ENCODE measurements at regions not wholly inside any gene's neighbourhood (a gene's known extent, or its start where the extent isn't known, plus 50 kb on each side); places are given as distances from the start of the nearest gene placed in this dataset.

DNA sequence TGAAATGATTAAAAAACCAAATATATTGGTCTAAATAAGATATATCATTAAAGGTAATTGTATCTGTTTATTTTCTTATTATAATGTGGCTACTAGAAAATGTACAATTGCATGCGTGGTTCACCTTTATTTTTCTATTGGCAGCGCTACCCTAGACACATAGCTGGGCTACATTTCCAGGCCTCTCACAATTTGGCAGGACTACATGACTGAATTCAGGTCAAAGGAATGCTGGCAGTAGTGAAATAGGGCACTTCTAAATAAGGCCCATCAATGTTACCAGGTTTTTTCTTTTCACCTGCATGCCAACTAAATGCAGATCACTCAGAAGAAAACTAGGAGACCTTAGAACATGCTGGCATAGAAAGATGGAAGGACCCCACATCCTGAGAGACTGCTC is 1072.9 kb upstream of the SLIT2 start:
- H3K4me3 ChIP-seq (ENCODE audit: insufficient read depth, low read length, poor library complexity, severe bottlenecking), result no peak overlapping the region
- no peak overlapping the region for H2AFZ ChIP-seq (ENCODE audit: low read depth, low read length, severe bottlenecking)
- H3K9me2 ChIP-seq (replicated peaks; ENCODE audit: insufficient read depth, low read length), result no peaks in the 10 kb centered on the region
- no peak overlapping the region for H3K27ac ChIP-seq (ENCODE audit: low read depth, low read length)
- no peaks in the 10 kb centered on the region for H4K20me1 ChIP-seq (ENCODE audit: low read depth, low read length)
- H3K27me3 ChIP-seq (ENCODE audit: low read length), result no peaks in the 10 kb centered on the region
- no peaks in the 10 kb centered on the region for H3F3A ChIP-seq (ENCODE audit: insufficient read depth)
- TF ChIP-seq, protein P1, sequence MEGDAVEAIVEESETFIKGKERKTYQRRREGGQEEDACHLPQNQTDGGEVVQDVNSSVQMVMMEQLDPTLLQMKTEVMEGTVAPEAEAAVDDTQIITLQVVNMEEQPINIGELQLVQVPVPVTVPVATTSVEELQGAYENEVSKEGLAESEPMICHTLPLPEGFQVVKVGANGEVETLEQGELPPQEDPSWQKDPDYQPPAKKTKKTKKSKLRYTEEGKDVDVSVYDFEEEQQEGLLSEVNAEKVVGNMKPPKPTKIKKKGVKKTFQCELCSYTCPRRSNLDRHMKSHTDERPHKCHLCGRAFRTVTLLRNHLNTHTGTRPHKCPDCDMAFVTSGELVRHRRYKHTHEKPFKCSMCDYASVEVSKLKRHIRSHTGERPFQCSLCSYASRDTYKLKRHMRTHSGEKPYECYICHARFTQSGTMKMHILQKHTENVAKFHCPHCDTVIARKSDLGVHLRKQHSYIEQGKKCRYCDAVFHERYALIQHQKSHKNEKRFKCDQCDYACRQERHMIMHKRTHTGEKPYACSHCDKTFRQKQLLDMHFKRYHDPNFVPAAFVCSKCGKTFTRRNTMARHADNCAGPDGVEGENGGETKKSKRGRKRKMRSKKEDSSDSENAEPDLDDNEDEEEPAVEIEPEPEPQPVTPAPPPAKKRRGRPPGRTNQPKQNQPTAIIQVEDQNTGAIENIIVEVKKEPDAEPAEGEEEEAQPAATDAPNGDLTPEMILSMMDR (IDR thresholded peaks at IDR 0.05; ENCODE audit: insufficient read depth, low read length, poor library complexity, severe bottlenecking), result no peak
- no peak for TF ChIP-seq EZH2phosphoT487 (conservative IDR thresholded peaks at IDR 0.05; ENCODE audit: low read length)
- H3K36me3 ChIP-seq (ENCODE audit: low read length), result no peaks in the 10 kb centered on the region
- no peaks in the 10 kb centered on the region for H3K9me3 ChIP-seq (ENCODE audit: insufficient read depth, low read length)
- H3K79me2 ChIP-seq (ENCODE audit: insufficient read depth, low read length), result no peaks in the 10 kb centered on the region
- H3K4me2 ChIP-seq (ENCODE audit: low read depth, low read length, poor library complexity, severe bottlenecking), result no peak overlapping the region
- no peak overlapping the region for H3K9ac ChIP-seq (ENCODE audit: low read length)

DNA sequence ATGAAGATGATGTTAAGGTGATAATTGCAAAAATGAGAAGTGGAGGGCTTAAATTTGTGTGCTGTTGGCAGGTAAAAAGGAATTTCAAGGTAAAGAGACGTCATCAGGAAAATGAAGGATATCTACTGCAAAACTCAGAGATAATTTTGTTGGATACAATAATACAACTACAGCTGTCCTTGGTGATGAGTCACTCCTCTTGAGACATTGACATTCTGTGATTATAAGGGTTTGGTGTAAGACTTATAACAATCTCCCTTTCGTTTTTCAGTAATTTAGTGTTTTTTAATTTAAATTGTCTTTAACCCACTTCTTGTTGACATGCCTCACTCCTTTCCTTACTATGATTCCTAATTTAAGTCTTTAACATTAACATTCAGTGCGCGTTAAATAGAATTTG is 1074.1 kb upstream of the SLIT2 start:
- H2AFZ ChIP-seq (ENCODE audit: low read depth, low read length, severe bottlenecking), result no peak overlapping the region
- H3K9me3 ChIP-seq (ENCODE audit: insufficient read depth, low read length), result no peaks in the 10 kb centered on the region

DNA sequence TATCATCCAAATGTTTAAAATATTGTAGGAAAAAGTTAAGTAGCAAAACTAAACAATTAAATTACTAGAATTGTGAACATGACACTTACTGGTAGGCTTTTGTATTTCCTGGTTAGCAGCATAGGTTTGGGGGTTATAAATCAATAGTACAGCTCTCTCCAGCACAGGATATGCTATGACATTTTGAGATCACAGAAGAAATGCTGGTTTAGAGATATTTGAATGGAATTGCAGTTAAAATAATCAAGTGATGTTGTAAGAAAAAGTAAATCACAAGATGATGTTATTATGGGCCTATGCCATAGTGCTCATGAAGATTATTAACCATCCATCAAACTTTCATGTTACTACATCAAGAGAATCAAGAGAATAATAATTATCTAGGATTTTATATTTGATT is 1079.9 kb upstream of the SLIT2 start:
- no peak overlapping the region for H3K27ac ChIP-seq (ENCODE audit: low read depth, low read length)
- no peaks in the 10 kb centered on the region for H3K9me3 ChIP-seq (ENCODE audit: insufficient read depth, low read length)
- H3K9me2 ChIP-seq (replicated peaks; ENCODE audit: insufficient read depth, low read length), result no peaks in the 10 kb centered on the region
- H3K4me2 ChIP-seq (ENCODE audit: low read depth, low read length, poor library complexity, severe bottlenecking), result no peak overlapping the region
- H3K9ac ChIP-seq (ENCODE audit: low read length), result no peak overlapping the region
- no peak for TF ChIP-seq EZH2phosphoT487 (conservative IDR thresholded peaks at IDR 0.05; ENCODE audit: low read length)
- TF ChIP-seq, protein P1 (IDR thresholded peaks at IDR 0.05; ENCODE audit: insufficient read depth, low read length, poor library complexity, severe bottlenecking), result no peak
- no peaks in the 10 kb centered on the region for H3K36me3 ChIP-seq (ENCODE audit: low read length)
- H3K79me2 ChIP-seq (ENCODE audit: insufficient read depth, low read length), result no peaks in the 10 kb centered on the region
- H3F3A ChIP-seq (ENCODE audit: insufficient read depth), result no peaks in the 10 kb centered on the region
- H3K4me3 ChIP-seq (ENCODE audit: insufficient read depth, low read length, poor library complexity, severe bottlenecking), result no peak overlapping the region
- no peaks in the 10 kb centered on the region for H3K27me3 ChIP-seq (ENCODE audit: low read length)
- H2AFZ ChIP-seq (ENCODE audit: low read depth, low read length, severe bottlenecking), result no peak overlapping the region
- no peaks in the 10 kb centered on the region for H4K20me1 ChIP-seq (ENCODE audit: low read depth, low read length)

More for the DNA sequence above, 1074.1 kb upstream of the SLIT2 start:
- H3K79me2 ChIP-seq (ENCODE audit: insufficient read depth, low read length), result no peaks in the 10 kb centered on the region
- no peaks in the 10 kb centered on the region for H4K20me1 ChIP-seq (ENCODE audit: low read depth, low read length)
- no peaks in the 10 kb centered on the region for H3F3A ChIP-seq (ENCODE audit: insufficient read depth)
- H3K27me3 ChIP-seq (ENCODE audit: low read length), result no peaks in the 10 kb centered on the region
- no peak overlapping the region for H3K9ac ChIP-seq (ENCODE audit: low read length)
- H3K4me2 ChIP-seq (ENCODE audit: low read depth, low read length, poor library complexity, severe bottlenecking), result no peak overlapping the region
- H3K27ac ChIP-seq (ENCODE audit: low read depth, low read length), result no peak overlapping the region
- no peak overlapping the region for H3K4me3 ChIP-seq (ENCODE audit: insufficient read depth, low read length, poor library complexity, severe bottlenecking)
- TF ChIP-seq EZH2phosphoT487 (conservative IDR thresholded peaks at IDR 0.05; ENCODE audit: low read length), result no peak
- TF ChIP-seq, protein P1 (IDR thresholded peaks at IDR 0.05; ENCODE audit: insufficient read depth, low read length, poor library complexity, severe bottlenecking), result no peak
- no peaks in the 10 kb centered on the region for H3K9me2 ChIP-seq (replicated peaks; ENCODE audit: insufficient read depth, low read length)
- H3K36me3 ChIP-seq (ENCODE audit: low read length), result no peaks in the 10 kb centered on the region

All from SU-DHL-6 (cell line).